Gastroesophageal sphincter (tissue), 3 donors: ENCODE measurements at regions not wholly inside any gene's neighbourhood (a gene's known extent, or its start where the extent isn't known, plus 50 kb on each side); places are given as distances from the start of the nearest gene placed in this dataset.

Experiments
- EP300 ChIP-seq: sonication (generic); formaldehyde crosslinking; IDR thresholded peaks from one replicate; pipeline ENCODE4 v1.6.1; 2017; ENCODE audit warnings: antibody characterized with exemption, mild to moderate bottlenecking
- POLR2A ChIP-seq, 2 donors: fragments of 450-650 bp; IDR thresholded peaks; one replicate each; pipeline ENCODE4 v1.6.1; 2017; ENCODE audit warnings: antibody characterized with exemption in 2 of 2, mild to moderate bottlenecking in 2 of 2, moderate library complexity in 1 of 2
- POLR2AphosphoS5 ChIP-seq: sonication (generic); formaldehyde crosslinking; IDR thresholded peaks from one replicate; pipeline ENCODE4 v1.6.1; 2017; ENCODE audit warnings: antibody characterized with exemption
- TF ChIP-seq, protein P1 (sequence below), 4 experiments: fragments of 200-600 bp in 2 of 4; fragments of 450-650 bp in 2 of 4; sonication (generic) in 1 of 4; IDR thresholded peaks; one replicate each; pipeline ENCODE4 v1.5.1; 2017 to 2019; ENCODE audit warnings: antibody characterized with exemption in 4 of 4, mild to moderate bottlenecking in 2 of 4, moderate library complexity in 2 of 4

DNA sequence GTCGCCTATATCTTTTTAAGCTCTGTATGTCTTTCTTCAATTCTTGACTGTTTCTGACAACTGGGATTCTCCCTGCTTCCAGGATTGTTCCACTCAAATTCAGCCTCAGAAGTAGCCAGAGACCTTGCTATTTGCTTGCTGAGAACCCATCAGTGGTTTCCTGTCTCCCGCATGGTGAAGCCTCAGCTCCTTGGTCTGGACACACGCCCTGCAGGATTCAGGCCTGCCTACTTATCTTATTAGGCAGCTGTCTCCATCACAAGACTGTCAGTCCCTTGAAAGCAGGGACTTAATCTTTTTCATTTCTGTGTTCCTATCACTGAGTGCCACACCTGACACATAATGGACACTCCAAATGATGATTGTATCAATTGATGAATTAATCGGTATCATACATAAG is 175.3 kb downstream of the PLPP3 start:
- TF ChIP-seq, protein P1, sequence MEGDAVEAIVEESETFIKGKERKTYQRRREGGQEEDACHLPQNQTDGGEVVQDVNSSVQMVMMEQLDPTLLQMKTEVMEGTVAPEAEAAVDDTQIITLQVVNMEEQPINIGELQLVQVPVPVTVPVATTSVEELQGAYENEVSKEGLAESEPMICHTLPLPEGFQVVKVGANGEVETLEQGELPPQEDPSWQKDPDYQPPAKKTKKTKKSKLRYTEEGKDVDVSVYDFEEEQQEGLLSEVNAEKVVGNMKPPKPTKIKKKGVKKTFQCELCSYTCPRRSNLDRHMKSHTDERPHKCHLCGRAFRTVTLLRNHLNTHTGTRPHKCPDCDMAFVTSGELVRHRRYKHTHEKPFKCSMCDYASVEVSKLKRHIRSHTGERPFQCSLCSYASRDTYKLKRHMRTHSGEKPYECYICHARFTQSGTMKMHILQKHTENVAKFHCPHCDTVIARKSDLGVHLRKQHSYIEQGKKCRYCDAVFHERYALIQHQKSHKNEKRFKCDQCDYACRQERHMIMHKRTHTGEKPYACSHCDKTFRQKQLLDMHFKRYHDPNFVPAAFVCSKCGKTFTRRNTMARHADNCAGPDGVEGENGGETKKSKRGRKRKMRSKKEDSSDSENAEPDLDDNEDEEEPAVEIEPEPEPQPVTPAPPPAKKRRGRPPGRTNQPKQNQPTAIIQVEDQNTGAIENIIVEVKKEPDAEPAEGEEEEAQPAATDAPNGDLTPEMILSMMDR (IDR thresholded peaks at IDR 0.05): no peak
- TF ChIP-seq POLR2A (IDR thresholded peaks at IDR 0.05): no peak
- no peak for TF ChIP-seq EP300
- no peak for TF ChIP-seq POLR2AphosphoS5
